ENCODE measurements at regions not wholly inside any gene's neighbourhood (a gene's known extent, or its start where the extent isn't known, plus 50 kb on each side); places are given as distances from the start of the nearest gene placed in this dataset.

DNA sequence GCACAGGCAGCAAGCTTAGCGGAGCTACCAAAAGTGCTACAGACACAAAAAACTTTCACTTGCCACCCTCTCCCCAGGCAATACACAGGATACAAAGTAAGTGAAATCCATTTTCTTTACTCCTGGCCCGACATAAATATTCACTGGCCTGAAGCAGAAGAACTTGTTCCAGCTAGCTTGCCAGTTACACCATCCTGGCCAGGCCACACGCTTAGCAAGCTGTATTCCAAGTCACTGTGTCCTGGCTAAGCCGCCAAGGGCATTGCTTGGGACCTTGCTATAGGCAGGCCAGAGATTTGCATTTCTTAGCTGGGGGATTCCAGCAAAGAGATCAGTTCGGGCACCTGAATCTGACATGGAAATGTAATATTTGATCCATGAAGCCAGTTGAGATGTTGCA lies 71.0 kb upstream of the SLC1A3 start:
- TF ChIP-seq EZH2 (IDR thresholded peaks at IDR 0.05; ENCODE audit: low read depth) (no peak), CTCF (conservative IDR thresholded peaks at IDR 0.05) (no peak)
